Stimulated activated naive CD8-positive, alpha-beta T cell treated with anti-CD3 and anti-CD28 coated beads, Interleukin-15, Interleukin-2, amounts not matched to agents 100 ng/mL and 50 ng/mL, for 24 hours (primary cell): ENCODE measurements at regions not wholly inside any gene's neighbourhood (a gene's known extent, or its start where the extent isn't known, plus 50 kb on each side); places are given as distances from the start of the nearest gene placed in this dataset.

ENCODE experiments used
- H3K27ac Mint-ChIP-seq: one replicate; pipeline ENCODE4 v1.8.0; 2021; ENCODE audit warnings: mild to moderate bottlenecking, mixed read lengths
- H3K27me3 Mint-ChIP-seq: one replicate; pipeline ENCODE4 v1.8.0; 2021; ENCODE audit warnings: mixed read lengths
- H3K36me3 Mint-ChIP-seq: one replicate; pipeline ENCODE4 v1.8.0; 2021; ENCODE audit warnings: low read depth, mixed read lengths
- H3K4me1 Mint-ChIP-seq: one replicate; pipeline ENCODE4 v1.8.0; 2021; ENCODE audit warnings: low read depth, mixed read lengths
- H3K4me3 Mint-ChIP-seq: one replicate; pipeline ENCODE4 v1.8.0; 2021; ENCODE audit warnings: mild to moderate bottlenecking, mixed read lengths
- H3K9me3 Mint-ChIP-seq: one replicate; pipeline ENCODE4 v1.8.0; 2021; ENCODE audit warnings: mixed read lengths

DNA sequence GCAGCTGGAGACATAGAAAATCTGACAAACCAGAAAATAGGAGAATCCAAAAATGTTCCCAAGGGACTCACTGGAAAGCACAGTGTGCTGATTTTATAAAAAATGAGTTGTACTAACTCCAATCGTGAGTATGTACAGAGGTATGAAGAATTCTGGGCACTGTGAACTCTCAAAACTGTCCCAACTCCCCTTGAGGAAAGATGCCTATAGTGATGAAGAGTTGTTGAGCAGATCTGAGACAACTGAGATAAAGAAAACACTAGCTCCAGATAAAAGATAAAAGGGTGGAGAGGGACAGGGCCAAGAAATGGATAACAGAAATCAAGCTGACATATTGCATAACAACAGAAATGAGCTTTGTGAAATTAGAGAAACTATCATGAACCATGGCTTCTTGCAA, 481.4 kb downstream of the MAFB start:
- peaks cover 10% of the 10 kb centered on the region for H3K9me3 Mint-ChIP-seq
- no peaks in the 10 kb centered on the region for H3K4me1 Mint-ChIP-seq
- H3K4me3 Mint-ChIP-seq: no peak overlapping the region
- no peak overlapping the region for H3K27ac Mint-ChIP-seq
- no peaks in the 10 kb centered on the region for H3K36me3 Mint-ChIP-seq
- H3K27me3 Mint-ChIP-seq: peaks cover 18% of the 10 kb centered on the region

DNA sequence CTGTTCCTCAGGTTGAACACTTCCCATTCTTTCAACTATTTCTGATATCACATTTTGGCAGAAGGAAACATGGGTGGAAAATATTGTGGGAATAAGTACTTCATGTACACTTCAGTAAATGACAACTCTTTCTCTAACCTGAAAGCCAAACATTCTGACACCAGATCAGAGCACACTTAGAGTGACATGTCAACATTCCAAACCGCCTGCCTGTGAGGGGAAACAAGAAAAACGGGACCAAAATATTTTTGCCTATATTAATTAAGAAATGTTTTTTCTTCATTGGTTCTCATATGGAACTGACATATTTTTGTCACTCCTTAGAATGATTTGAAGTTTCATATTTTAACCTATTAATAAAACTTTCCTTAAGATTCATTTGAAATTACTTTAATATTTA, 483.1 kb downstream of the MAFB start:
- no peak overlapping the region for H3K4me3 Mint-ChIP-seq
- no peaks in the 10 kb centered on the region for H3K36me3 Mint-ChIP-seq
- no peak overlapping the region for H3K27ac Mint-ChIP-seq
- peaks cover 22% of the 10 kb centered on the region for H3K27me3 Mint-ChIP-seq
- peaks cover 10% of the 10 kb centered on the region for H3K9me3 Mint-ChIP-seq
- no peaks in the 10 kb centered on the region for H3K4me1 Mint-ChIP-seq

DNA sequence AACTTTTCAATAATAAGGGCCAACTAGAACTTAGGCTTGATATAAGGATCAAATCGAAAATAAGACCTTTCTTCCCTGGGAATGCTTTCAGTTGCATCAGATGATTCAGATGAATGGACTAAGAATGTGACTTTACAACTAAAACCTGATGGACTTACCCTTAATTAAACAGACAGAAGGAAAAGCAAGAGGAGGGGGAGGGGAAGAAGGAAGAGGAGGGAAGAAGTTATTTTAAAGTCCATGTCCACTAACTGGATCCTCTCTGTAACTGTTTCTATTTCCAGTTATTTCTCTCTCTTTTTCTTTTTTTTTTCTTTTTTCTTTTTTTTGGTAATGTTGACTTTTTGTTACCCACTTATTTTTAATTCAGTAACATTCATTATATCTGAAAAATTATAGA, 486.0 kb downstream of the MAFB start:
- Mint-ChIP-seq H3K36me3 (no peaks in the 10 kb centered on the region), H3K4me3 (no peak overlapping the region), H3K9me3 (peaks cover 9% of the 10 kb centered on the region), H3K27me3 (peaks cover 17% of the 10 kb centered on the region), H3K4me1 (no peaks in the 10 kb centered on the region), H3K27ac (no peak overlapping the region)

DNA sequence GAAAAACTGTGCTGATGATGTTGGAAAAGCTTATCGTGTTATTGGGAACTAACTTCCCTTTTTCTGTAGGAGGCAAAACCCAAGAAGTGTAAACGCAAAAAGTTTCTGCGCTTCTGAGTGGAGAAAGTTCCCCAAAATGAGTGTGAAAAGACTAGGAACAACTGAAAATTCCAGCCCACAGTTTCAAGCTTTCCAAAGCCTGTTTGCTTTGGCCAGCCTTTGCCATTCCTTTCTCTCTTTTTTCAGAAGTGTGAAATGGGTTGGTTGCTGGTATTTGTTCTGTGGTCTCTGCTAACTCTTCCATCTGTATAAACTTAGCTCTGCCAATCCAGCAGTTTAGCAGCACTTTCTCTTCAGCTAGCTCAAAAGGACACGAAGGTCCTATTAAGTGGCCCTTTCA, 491.3 kb downstream of the MAFB start:
- Mint-ChIP-seq H3K27ac (no peak overlapping the region), H3K27me3 (peaks cover 4% of the 10 kb centered on the region), H3K36me3 (no peaks in the 10 kb centered on the region), H3K4me3 (no peak overlapping the region), H3K9me3 (no peaks in the 10 kb centered on the region), H3K4me1 (no peaks in the 10 kb centered on the region)

DNA sequence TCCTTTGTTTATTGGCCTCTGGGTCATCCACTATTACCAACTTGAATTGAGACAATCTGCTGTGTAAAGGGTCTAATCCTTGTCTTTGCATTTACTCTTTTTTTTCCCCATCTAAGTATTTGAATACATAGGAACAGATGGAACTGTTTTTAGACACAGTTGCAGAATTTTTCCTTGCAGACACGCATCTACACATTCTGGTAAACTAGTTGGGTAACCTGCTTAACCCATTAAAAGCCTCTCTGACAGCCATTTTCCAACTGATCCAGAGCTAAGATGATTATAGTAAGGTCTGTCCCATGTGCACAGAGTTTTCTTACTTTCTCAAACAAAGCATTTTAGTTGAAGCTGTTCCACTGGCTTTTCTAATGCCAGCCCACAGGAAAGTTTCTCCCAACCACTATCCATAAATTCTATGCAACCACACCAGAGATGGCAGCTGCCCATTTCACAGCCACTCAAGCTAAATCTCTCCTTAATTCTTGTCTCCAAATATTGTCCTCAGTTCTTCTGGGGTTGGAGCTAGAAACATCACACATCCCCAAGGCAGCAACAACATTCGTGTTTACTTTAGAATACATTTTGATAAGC, 492.1 kb downstream of the MAFB start:
- H3K9me3 Mint-ChIP-seq: no peaks in the 10 kb centered on the region
- no peak overlapping the region for H3K4me3 Mint-ChIP-seq
- no peaks in the 10 kb centered on the region for H3K4me1 Mint-ChIP-seq
- no peaks in the 10 kb centered on the region for H3K36me3 Mint-ChIP-seq
- peaks cover 2% of the 10 kb centered on the region for H3K27me3 Mint-ChIP-seq
- H3K27ac Mint-ChIP-seq: no peak overlapping the region

DNA sequence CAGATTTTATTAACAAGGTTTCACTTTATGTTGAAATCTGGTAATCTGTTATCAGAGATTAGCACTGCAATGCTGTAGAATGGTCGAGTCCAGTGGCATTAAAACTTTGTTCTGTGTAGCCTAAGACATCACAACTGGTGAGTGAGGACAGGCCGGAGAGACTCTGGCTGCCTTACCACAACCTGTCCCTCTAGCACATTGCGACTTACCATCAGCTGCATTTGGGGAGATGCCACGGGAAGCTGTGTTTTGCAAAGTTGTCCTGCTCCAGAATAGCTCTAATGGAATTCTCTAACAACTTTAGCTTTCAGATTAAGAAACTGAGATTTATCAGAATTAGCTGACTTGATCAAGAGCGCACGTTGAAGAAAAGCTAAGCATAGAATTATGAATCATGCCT, 493.3 kb downstream of the MAFB start:
- H3K4me3 Mint-ChIP-seq: no peak overlapping the region
- no peaks in the 10 kb centered on the region for H3K4me1 Mint-ChIP-seq
- H3K36me3 Mint-ChIP-seq: no peaks in the 10 kb centered on the region
- no peaks in the 10 kb centered on the region for H3K27me3 Mint-ChIP-seq
- no peaks in the 10 kb centered on the region for H3K9me3 Mint-ChIP-seq
- H3K27ac Mint-ChIP-seq: no peak overlapping the region

DNA sequence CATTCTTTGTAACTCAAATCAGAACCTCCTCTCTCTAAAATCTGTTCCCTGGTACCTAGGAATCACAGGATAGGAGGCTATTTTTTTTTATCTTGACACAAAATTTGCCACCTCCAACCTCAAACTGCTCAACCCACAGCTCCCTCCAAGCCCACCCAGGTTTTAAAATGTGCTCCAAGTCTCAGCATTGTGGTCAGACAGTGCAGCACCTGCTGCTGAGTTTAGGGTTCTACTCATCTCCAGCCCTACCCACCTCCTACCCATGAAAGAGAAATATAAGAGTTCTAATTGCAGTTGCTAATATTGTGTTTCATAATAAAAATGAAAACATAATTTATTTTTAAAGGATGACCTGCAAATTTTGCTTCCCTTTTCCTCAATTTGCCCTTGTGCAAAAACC, 496.5 kb downstream of the MAFB start:
- Mint-ChIP-seq H3K4me1 (no peaks in the 10 kb centered on the region), H3K27ac (no peak overlapping the region), H3K36me3 (no peaks in the 10 kb centered on the region), H3K4me3 (no peak overlapping the region), H3K27me3 (peaks cover 7% of the 10 kb centered on the region), H3K9me3 (no peaks in the 10 kb centered on the region)

DNA sequence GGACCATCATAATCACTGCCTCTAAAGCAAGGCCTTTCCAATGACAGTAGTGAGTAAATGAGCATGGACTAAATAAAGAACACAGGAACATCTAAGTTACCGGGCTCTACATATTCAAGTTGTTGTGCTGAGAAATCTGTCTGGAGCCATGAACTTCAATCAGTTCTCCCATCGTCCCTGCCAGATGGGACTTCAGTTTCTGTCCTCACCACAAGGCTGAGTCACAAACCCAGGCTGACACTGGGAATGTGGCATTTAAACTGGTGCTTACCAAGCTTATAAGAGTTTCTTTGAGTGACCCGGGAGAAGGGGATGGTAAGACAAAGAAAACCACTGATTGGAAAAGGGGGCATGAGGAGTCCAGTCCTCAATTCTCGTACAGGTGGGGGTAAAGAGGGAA, 497.0 kb downstream of the MAFB start:
- H3K27me3 Mint-ChIP-seq: peaks cover 7% of the 10 kb centered on the region
- no peaks in the 10 kb centered on the region for H3K9me3 Mint-ChIP-seq
- no peaks in the 10 kb centered on the region for H3K36me3 Mint-ChIP-seq
- H3K27ac Mint-ChIP-seq: no peak overlapping the region
- no peak overlapping the region for H3K4me3 Mint-ChIP-seq
- no peaks in the 10 kb centered on the region for H3K4me1 Mint-ChIP-seq

DNA sequence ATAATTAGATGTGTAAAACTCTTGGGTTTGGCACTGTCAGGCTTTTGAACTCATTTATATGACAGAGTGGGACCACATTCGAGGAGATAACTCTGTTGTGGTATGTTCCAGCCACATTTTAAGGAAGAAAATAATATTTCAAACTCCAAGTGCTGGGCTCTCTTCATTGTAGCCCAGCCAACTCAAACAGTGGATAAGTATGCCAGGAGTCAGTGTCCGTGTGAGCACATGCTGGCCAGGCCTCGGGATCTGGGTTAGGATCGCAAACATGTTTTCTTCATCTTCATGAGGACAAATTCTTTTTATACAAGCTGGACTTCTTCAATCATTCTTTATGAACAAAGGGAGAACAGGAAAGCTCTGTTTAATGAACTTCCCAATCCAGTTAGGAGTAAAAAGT, 497.5 kb downstream of the MAFB start:
- Mint-ChIP-seq H3K4me3 (no peak overlapping the region), H3K36me3 (no peaks in the 10 kb centered on the region), H3K9me3 (no peaks in the 10 kb centered on the region), H3K27me3 (peaks cover 7% of the 10 kb centered on the region), H3K27ac (no peak overlapping the region), H3K4me1 (no peaks in the 10 kb centered on the region)

DNA sequence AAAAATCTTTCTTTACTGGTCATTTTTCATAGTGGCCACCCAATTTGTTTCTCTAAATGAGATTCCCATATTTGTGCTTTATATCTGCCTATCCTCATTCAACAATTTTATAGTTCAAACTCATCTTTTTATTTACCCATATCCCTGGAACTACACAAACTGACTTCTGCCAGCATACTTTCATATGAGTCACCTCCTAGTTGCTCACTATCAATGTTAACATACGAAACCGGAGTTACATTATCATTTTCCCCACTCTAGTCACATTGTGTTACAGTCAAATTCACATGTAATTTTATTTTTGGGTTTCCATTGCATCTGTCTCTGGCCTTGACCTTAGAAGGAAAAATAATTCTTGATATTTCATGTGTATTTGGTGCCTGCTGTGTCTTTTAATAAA, 499.4 kb downstream of the MAFB start:
- Mint-ChIP-seq H3K4me3 (no peak overlapping the region), H3K4me1 (no peaks in the 10 kb centered on the region), H3K36me3 (no peaks in the 10 kb centered on the region), H3K27ac (no peak overlapping the region), H3K27me3 (peaks cover 7% of the 10 kb centered on the region), H3K9me3 (no peaks in the 10 kb centered on the region)

DNA sequence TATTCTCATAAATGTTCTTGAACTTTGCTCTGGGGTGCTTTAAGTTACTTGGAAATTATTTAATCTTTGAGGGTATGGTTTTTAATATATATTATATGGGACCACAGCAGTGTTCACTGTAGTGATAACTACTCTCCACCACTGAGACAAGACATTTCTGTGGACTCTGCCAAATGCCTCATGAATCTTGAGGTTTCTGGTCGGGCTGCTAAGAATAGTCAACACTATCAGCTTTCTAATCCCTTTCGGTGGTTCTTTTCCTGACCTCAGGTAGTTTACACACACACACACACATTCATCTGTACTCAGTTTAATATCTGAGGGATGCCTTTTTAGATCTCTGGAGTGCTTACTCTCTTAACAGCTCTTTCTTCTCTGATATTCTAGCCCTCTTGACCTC, 500.7 kb downstream of the MAFB start:
- Mint-ChIP-seq H3K27ac (no peak overlapping the region), H3K4me1 (no peaks in the 10 kb centered on the region), H3K9me3 (no peaks in the 10 kb centered on the region), H3K27me3 (peaks cover 7% of the 10 kb centered on the region), H3K36me3 (no peaks in the 10 kb centered on the region), H3K4me3 (no peak overlapping the region)

DNA sequence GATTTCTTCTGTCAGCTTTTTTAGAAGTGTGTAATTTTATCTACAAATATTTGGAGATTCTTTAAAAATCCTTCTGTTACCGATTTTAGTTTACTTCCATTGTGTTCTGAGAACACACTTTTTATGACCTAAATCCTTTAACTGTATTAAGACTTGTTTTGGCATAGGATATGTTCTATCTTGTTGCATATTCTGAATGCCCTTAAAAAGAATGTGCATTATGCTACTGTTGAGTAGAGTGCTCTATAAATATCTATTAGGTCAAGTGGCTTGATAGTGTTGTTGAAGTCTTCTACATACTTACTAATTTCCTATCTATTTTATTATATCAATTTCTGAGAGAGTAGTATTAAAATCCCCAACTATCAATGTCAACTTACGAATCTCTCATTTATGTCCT, 502.2 kb downstream of the MAFB start:
- no peaks in the 10 kb centered on the region for H3K4me1 Mint-ChIP-seq
- no peaks in the 10 kb centered on the region for H3K36me3 Mint-ChIP-seq
- peaks cover 7% of the 10 kb centered on the region for H3K27me3 Mint-ChIP-seq
- H3K9me3 Mint-ChIP-seq: no peaks in the 10 kb centered on the region
- H3K27ac Mint-ChIP-seq: no peak overlapping the region
- H3K4me3 Mint-ChIP-seq: no peak overlapping the region

DNA sequence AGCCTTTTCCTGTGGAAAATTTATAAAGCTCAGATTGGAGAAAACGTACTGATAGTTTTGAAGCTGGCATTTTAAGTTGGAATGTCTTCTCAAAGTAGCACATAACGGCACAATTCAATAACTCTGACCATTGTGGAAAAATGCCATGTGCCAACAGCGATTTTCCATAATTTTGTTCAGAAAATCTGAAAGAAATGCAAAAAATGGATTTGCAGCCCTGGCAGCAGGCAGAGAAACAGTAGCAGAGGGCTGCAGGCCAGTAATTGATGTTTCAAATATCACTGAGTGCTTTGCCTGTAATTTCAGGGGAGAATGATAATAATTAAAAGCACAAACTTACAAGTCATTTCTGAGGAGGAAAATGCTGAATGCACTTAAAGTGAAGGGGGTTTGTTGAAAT, 507.4 kb downstream of the MAFB start:
- Mint-ChIP-seq H3K9me3 (peaks cover 4% of the 10 kb centered on the region), H3K4me3 (no peak overlapping the region), H3K4me1 (no peaks in the 10 kb centered on the region), H3K36me3 (no peaks in the 10 kb centered on the region), H3K27ac (no peak overlapping the region), H3K27me3 (peaks cover 6% of the 10 kb centered on the region)

DNA sequence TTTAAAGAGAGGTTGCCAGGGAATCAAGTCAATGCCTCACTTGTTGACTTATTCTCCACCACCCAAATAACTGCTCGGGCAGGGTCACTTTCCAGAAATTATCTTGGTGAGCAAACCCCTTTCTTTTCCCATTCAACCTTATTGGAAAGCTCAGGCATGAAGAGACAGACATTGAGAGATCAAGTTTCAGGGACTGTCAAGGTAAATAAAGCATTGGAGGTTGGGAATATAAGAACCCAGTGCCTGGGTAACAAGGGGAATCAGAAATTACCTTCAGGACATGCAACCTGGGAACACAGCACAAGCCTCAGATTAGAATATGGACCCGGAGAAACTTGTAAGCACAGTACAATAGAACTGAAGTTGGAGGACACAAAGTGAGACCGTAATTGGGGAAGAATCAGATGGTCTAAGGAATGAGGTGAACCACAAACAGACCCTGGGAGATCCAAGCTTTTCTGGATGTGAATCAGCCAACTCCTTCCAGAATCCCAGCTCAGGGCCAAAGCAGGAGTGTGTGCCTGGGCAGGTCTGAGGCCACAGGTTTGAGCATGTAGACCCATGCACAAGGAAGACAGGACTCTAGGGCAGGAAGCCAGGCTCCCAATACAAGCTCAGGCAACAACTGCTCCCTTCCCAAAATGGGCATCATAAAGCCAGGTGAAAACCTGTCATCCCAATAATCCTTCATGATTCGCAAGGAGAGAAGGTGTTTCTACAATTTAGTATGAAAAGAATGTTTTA, 512.8 kb downstream of the MAFB start:
- H3K9me3 Mint-ChIP-seq: peaks cover 4% of the 10 kb centered on the region
- no peaks in the 10 kb centered on the region for H3K4me1 Mint-ChIP-seq
- H3K4me3 Mint-ChIP-seq: no peak overlapping the region
- no peak overlapping the region for H3K27ac Mint-ChIP-seq
- H3K36me3 Mint-ChIP-seq: no peaks in the 10 kb centered on the region
- peaks cover 18% of the 10 kb centered on the region for H3K27me3 Mint-ChIP-seq

DNA sequence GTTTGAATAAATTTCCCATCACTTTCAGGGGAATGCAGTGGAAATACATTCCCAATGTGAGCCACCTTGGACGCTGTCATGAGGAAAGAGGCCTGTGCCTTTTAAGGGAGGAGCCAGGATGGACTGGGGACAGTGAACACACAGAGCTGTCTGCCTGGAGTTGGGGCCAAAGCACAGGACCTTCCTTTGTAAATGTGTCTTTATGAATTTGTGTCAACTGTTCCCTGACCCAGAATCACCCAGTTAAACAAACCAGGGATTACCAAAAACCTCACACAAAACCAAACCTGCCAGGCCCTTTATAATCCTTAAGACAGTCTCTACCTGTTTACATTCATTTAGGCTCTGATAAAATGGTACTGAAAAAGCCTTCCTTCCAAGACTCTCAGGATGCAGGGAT, 513.7 kb downstream of the MAFB start:
- H3K27ac Mint-ChIP-seq: no peak overlapping the region
- no peak overlapping the region for H3K4me3 Mint-ChIP-seq
- H3K9me3 Mint-ChIP-seq: peaks cover 4% of the 10 kb centered on the region
- H3K27me3 Mint-ChIP-seq: peaks cover 18% of the 10 kb centered on the region
- H3K4me1 Mint-ChIP-seq: no peaks in the 10 kb centered on the region
- no peaks in the 10 kb centered on the region for H3K36me3 Mint-ChIP-seq

DNA sequence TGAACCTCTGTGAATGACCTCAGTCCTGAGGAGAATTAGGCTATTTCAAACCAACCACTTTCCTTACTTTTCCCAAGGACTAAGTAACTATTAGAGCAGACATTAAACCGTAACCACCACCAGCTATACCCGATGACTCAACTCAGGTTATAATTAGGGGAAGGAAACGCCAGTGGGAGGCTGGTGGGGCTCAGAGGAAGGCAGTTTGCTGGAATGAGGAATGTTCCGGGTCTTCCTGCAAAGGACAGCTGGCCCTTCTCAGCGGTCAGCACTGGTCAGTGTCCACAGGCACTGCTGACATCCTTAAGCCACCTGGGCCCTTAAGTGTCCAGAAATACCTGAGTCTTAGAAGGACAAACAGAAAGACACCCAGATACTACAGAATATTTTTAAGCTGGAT, 515.2 kb downstream of the MAFB start:
- Mint-ChIP-seq H3K9me3 (peaks cover 4% of the 10 kb centered on the region), H3K4me3 (no peak overlapping the region), H3K27ac (no peak overlapping the region), H3K36me3 (no peaks in the 10 kb centered on the region), H3K4me1 (no peaks in the 10 kb centered on the region), H3K27me3 (peaks cover 18% of the 10 kb centered on the region)
